B cell (primary cell): ENCODE measurements at regions not wholly inside any gene's neighbourhood (a gene's known extent, or its start where the extent isn't known, plus 50 kb on each side); places are given as distances from the start of the nearest gene placed in this dataset.

ENCODE experiments used
- ATAC-seq: fragments of 200-7000 bp; cut with Tn5 transposase; one replicate; pipeline ENCODE4 v1.10.0; 2021; ENCODE audit warnings: low read depth, mild to moderate bottlenecking, moderate number of reproducible peaks, moderate library complexity
- CTCF ChIA-PET: fragments of 350-600 bp; sonication (Branson Sonifier 250); formaldehyde crosslinking; loops from one replicate; lab custom pipeline; 2021; ENCODE audit warnings: antibody characterized with exemption, inconsistent platforms; lab: Charles Lee
- POLR2A ChIA-PET: fragments of 350-600 bp; sonication (Branson Sonifier 250); formaldehyde crosslinking; loops from one replicate; lab custom pipeline; 2021; ENCODE audit warnings: antibody characterized with exemption; lab: Charles Lee
- DNase-seq: peaks from one replicate; pipeline ENCODE4 v3.0.0; 2013
- H2AFZ ChIP-seq: 2 replicates; pipeline ENCODE4 v1.6.1; 2012; ENCODE audit warnings: mild to moderate bottlenecking, low read depth, low read length; ENCODE audit not compliant: insufficient read depth, poor library complexity, severe bottlenecking
- H3K27ac ChIP-seq, 2 donors: 1 replicate in 1 of 2; 2 replicates in 1 of 2; pipeline ENCODE4 v1.5.1; 2012 to 2013; ENCODE audit warnings: low read length in 2 of 2, mild to moderate bottlenecking in 2 of 2, moderate library complexity in 1 of 2
- H3K27me3 ChIP-seq, 4 experiments: fragments of 200-600 bp in 1 of 4; sonication (generic) in 1 of 4; replicated peaks in 1 of 4; 1 replicate in 2 of 4; 2 replicates in 2 of 4; pipeline versions ENCODE4 v1.6.1 to v1.7.0; 2013 to 2016; ENCODE audit warnings: low read length in 3 of 4, mild to moderate bottlenecking in 2 of 4, mixed read lengths in 1 of 4, moderate library complexity in 1 of 4; ENCODE audit not compliant: insufficient read depth in 4 of 4, control insufficient read depth in 3 of 4; ENCODE audit errors: control extremely low read depth in 1 of 4
- H3K36me3 ChIP-seq, 2 experiments: replicated peaks in 1 of 2; 1 replicate in 1 of 2; 2 replicates in 1 of 2; pipeline versions ENCODE4 v1.6.1 to v1.7.1; 2013; ENCODE audit warnings: low read length in 1 of 2; ENCODE audit not compliant: insufficient read depth in 2 of 2, control insufficient read depth in 1 of 2; ENCODE audit errors: control extremely low read depth in 1 of 2, extremely low read depth in 1 of 2
- H3K4me1 ChIP-seq, 2 donors: fragments of 200-600 bp in 1 of 2; sonication (generic) in 1 of 2; 1 replicate in 1 of 2; 2 replicates in 1 of 2; pipeline versions ENCODE4 v1.5.1 to v1.6.1; 2013 to 2017; ENCODE audit warnings: low read length in 2 of 2; ENCODE audit not compliant: control insufficient read depth in 2 of 2, insufficient read depth in 2 of 2
- H3K4me2 ChIP-seq: replicated peaks from 2 replicates; pipeline ENCODE3; 2012; ENCODE audit warnings: mild to moderate bottlenecking, low read depth, low read length; ENCODE audit not compliant: poor library complexity, severe bottlenecking
- H3K4me3 ChIP-seq, 5 experiments: fragments of 200-600 bp in 1 of 5; sonication (generic) in 1 of 5; 1 replicate in 3 of 5; 2 replicates in 2 of 5; pipeline versions ENCODE4 v1.5.1 to v1.7.0; 2011 to 2016; ENCODE audit warnings: low read length in 4 of 5, mild to moderate bottlenecking in 4 of 5, low read depth in 2 of 5, control low read depth in 1 of 5, moderate library complexity in 1 of 5; ENCODE audit not compliant: insufficient read depth in 1 of 5; ENCODE audit errors: control extremely low read depth in 1 of 5, extremely low read depth in 1 of 5
- H3K79me2 ChIP-seq: fragments of 200-600 bp; sonication (generic); one replicate; pipeline ENCODE4 v1.6.0; 2016; ENCODE audit warnings: low read length; ENCODE audit not compliant: control insufficient read depth, insufficient read depth
- H3K9ac ChIP-seq: fragments of 200-600 bp; sonication (generic); 2 replicates; pipeline ENCODE4 v1.6.1; 2017; ENCODE audit warnings: mild to moderate bottlenecking, low read length, moderate library complexity
- H3K9me3 ChIP-seq, 3 donors: one replicate each; pipeline versions ENCODE4 v1.6.1 to v1.7.1; 2013; ENCODE audit warnings: low read length in 2 of 3; ENCODE audit not compliant: control insufficient read depth in 2 of 3, insufficient read depth in 1 of 3; ENCODE audit errors: control extremely low read depth in 1 of 3
- H4K20me1 ChIP-seq: 2 replicates; pipeline ENCODE4 v1.6.0; 2012; ENCODE audit warnings: mild to moderate bottlenecking, low read length; ENCODE audit not compliant: insufficient read depth, control insufficient read depth, poor library complexity, severe bottlenecking
- H3K27ac Mint-ChIP-seq: one replicate; pipeline ENCODE4 v1.8.0; 2021; ENCODE audit warnings: mixed read lengths
- H3K27me3 Mint-ChIP-seq: one replicate; pipeline ENCODE4 v1.8.0; 2021; ENCODE audit warnings: mixed read lengths
- H3K4me1 Mint-ChIP-seq: one replicate; pipeline ENCODE4 v1.8.0; 2021; ENCODE audit warnings: mixed read lengths
- H3K4me3 Mint-ChIP-seq: one replicate; pipeline ENCODE4 v1.8.0; 2021; ENCODE audit warnings: mixed read lengths
- H3K9me3 Mint-ChIP-seq: one replicate; pipeline ENCODE4 v1.8.0; 2022; ENCODE audit warnings: mixed read lengths; ENCODE audit not compliant: insufficient read depth
- EZH2 ChIP-seq: IDR thresholded peaks from 2 replicates; pipeline ENCODE4 v1.6.1; 2012; ENCODE audit warnings: borderline replicate concordance, low read depth, mild to moderate bottlenecking, moderate library complexity, low read length; ENCODE audit not compliant: insufficient read depth, poor library complexity, severe bottlenecking
- WGBS: methylation state at CpG from one replicate; pipeline ENCODE4 v1.1.5; 2013; ENCODE audit warnings: missing lambda C conversion rate; ENCODE audit not compliant: insufficient coverage; 5-methylcytosine and 5-hydroxymethylcytosine counted together
- intact Hi-C: fragments of 100-400 bp; cut with micrococcal nuclease; formaldehyde crosslinking; loops from one replicate; pipeline ENCODE4 v1.10.0; 2022
- TF ChIP-seq, protein P1 (sequence below): fragments of 200-600 bp; IDR thresholded peaks from one replicate; pipeline ENCODE4 v1.8.0; 2022; ENCODE audit warnings: antibody characterized with exemption, mild to moderate bottlenecking

DNA sequence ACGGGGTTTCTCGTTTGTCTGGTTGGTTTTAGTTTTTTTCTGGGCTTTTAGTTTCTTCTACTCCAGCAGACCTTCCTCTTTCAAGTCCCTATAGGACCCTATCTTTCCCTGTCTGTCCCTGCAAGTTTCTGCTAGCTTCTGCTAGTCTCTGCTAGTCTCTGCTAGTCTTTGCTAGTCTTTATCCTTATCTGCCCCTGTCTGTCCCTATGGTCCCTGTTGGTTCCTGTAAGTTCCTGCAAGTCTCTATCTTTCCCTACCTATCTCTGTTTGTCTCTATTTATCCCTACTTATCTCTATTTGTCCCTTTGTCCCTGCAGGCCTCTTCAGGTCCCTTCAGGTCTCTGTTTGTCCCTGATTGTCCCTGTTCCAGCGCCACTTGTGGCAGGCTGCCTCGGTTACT, 81.5 kb upstream of the PLEKHG7 start:
- no peaks in the 10 kb centered on the region for H3K4me1 Mint-ChIP-seq
- POLR2A ChIA-PET, result no interaction called here

DNA sequence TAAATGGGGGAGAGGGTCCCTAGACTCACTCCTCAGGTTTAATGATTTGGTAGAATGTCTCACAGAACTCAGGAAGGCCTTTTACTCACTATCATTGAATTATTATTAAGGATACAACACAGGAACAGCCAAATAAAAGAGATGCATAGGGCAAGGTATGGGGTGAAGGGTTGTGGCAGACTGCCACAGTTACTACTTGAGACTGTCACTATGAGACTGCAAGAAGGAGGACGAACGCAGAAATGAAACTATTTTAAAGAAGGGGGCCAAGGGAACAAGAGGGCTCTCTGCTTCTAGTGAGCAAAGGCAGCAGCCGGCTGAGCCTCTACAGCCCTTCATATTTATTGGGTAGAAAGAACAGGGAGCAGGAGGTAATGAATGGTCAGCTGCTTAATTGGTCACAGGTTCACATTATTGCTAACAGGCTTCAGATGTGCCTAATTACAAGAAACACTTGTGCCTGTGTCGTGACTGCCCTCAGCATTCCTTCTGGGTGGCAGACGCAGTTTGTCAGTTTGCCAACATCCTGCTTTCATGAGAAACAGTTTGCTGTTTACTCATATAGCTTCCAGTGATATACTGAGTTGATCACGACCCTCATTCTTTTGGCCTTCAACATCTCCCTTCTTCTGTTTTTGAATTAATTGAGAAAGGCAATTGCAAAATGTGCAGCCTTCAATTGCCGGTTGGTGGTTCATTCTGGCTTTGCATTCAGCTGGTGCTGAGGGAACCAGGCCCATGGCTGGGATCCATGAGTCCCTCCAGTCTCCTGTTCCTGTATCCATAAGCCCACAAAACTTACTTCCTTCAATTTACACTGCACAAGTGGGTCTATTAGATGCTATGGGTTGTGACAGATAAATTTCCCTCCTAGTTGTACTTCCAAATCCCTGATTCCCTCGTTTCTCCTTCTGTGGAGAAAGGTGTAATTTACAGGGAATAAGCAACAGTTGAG, 82.8 kb upstream of the PLEKHG7 start:
- Mint-ChIP-seq H3K4me1 (no peaks in the 10 kb centered on the region), H3K9me3 (peaks cover 4% of the 10 kb centered on the region), H3K4me3 (no peak overlapping the region), H3K27me3 (no peaks in the 10 kb centered on the region), H3K27ac (no peak overlapping the region)
- CTCF ChIA-PET, result no interaction called here
- Histone ChIP-seq H3K4me1 (no peaks in the 10 kb centered on the region), H3K4me2 (no peak overlapping the region), H2AFZ (no peak overlapping the region), H3K9ac (no peak overlapping the region), H3K36me3 (no peaks in the 10 kb centered on the region), H3K9me3 (peaks cover 0 to 5% (median 0%) of the 10 kb centered on the region in 3 donors), H3K4me3 (no peak overlapping the region), H3K79me2 (no peaks in the 10 kb centered on the region), H4K20me1 (no peaks in the 10 kb centered on the region), H3K27me3 (no peaks in the 10 kb centered on the region), H3K27ac (no peak overlapping the region)
- intact Hi-C loops, result no loop called here
- TF ChIP-seq, protein P1, sequence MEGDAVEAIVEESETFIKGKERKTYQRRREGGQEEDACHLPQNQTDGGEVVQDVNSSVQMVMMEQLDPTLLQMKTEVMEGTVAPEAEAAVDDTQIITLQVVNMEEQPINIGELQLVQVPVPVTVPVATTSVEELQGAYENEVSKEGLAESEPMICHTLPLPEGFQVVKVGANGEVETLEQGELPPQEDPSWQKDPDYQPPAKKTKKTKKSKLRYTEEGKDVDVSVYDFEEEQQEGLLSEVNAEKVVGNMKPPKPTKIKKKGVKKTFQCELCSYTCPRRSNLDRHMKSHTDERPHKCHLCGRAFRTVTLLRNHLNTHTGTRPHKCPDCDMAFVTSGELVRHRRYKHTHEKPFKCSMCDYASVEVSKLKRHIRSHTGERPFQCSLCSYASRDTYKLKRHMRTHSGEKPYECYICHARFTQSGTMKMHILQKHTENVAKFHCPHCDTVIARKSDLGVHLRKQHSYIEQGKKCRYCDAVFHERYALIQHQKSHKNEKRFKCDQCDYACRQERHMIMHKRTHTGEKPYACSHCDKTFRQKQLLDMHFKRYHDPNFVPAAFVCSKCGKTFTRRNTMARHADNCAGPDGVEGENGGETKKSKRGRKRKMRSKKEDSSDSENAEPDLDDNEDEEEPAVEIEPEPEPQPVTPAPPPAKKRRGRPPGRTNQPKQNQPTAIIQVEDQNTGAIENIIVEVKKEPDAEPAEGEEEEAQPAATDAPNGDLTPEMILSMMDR, result no peak
- TF ChIP-seq EZH2, result no peak
- POLR2A ChIA-PET, result no interaction called here
- 94% methylated on average over 6 of the region's 8 CpGs for WGBS
- ATAC-seq, result no peak
- DNase-seq, result no peak

More for the DNA sequence above, 81.5 kb upstream of the PLEKHG7 start:
- intact Hi-C loops, result no loop called here
- Histone ChIP-seq H3K4me1 (no peaks in the 10 kb centered on the region), H4K20me1 (no peaks in the 10 kb centered on the region), H3K4me3 (no peak overlapping the region), H3K79me2 (no peaks in the 10 kb centered on the region), H2AFZ (no peak overlapping the region), H3K9ac (no peak overlapping the region), H3K27ac (no peak overlapping the region), H3K27me3 (no peaks in the 10 kb centered on the region), H3K36me3 (no peaks in the 10 kb centered on the region), H3K4me2 (no peak overlapping the region), H3K9me3 (peaks cover 0 to 5% (median 0%) of the 10 kb centered on the region in 3 donors)
- Mint-ChIP-seq H3K9me3 (peaks cover 4% of the 10 kb centered on the region), H3K27ac (no peak overlapping the region), H3K4me3 (no peak overlapping the region), H3K27me3 (no peaks in the 10 kb centered on the region)
- TF ChIP-seq, protein P1, result no peak
- no peak for TF ChIP-seq EZH2
- WGBS, result 100% methylated on average over 1 of the region's 4 CpGs
- CTCF ChIA-PET, result no interaction called here
- ATAC-seq (no peak), DNase-seq (no peak)
